ENCODE measurements at regions not wholly inside any gene's neighbourhood (a gene's known extent, or its start where the extent isn't known, plus 50 kb on each side); places are given as distances from the start of the nearest gene placed in this dataset.

- TF ChIP-seq POLR2AphosphoS5 (IDR thresholded peaks at IDR 0.05; ENCODE audit: insufficient read depth, low read depth, low read length) (no peak), CTCF (IDR thresholded peaks at IDR 0.05; ENCODE audit: extremely low read depth in 1 of 2, insufficient read depth in 1 of 2, low read depth in 1 of 2, low read length in 2 of 2) (no peak), EZH2 (IDR thresholded peaks at IDR 0.05; ENCODE audit: borderline replicate concordance, low read depth, low read length, severe bottlenecking) (no peak), POLR2A (IDR thresholded peaks at IDR 0.05; ENCODE audit: low read depth, low read length) (no peak), MAX (IDR thresholded peaks at IDR 0.05; ENCODE audit: insufficient read depth, insufficient read length) (no peak), MYC (IDR thresholded peaks at IDR 0.05; ENCODE audit: low read depth, low read length) (no peak), FOS (IDR thresholded peaks at IDR 0.05; ENCODE audit: borderline replicate concordance, insufficient read depth, low read length) (no peak), JUN (IDR thresholded peaks at IDR 0.05; ENCODE audit: borderline replicate concordance, insufficient read depth, insufficient read length, low read depth) (no peak), GATA2 (IDR thresholded peaks at IDR 0.05; ENCODE audit: insufficient read depth, insufficient read length, low read depth, low read length) (no peak)
These were observed 114.1 kb downstream of the C1orf94 start for GRCh38 chr1:34290831-34291230.

Measured in endothelial cell of umbilical vein (primary cell).